ENCODE measurements at regions not wholly inside any gene's neighbourhood (a gene's known extent, or its start where the extent isn't known, plus 50 kb on each side); places are given as distances from the start of the nearest gene placed in this dataset.

GRCh38 chr6:82739303-82739702 lies 326.3 kb downstream of the UBE3D start:
- TF ChIP-seq CTCF (IDR thresholded peaks at IDR 0.05; ENCODE audit: insufficient read depth, low read depth, low read length, missing control alignments), result no peak
- no peak overlapping the region for H3K4me3 ChIP-seq (ENCODE audit: low read length)
- no peak for DNase-seq (ENCODE audit: low read depth)

GRCh38 chr6:82740072-82740471 lies 325.6 kb downstream of the UBE3D start:
- H3K4me3 ChIP-seq (ENCODE audit: low read length), result no peak overlapping the region
- no peak for TF ChIP-seq CTCF (IDR thresholded peaks at IDR 0.05; ENCODE audit: insufficient read depth, low read depth, low read length, missing control alignments)
- no peak for DNase-seq (ENCODE audit: low read depth)

- TF ChIP-seq CTCF (IDR thresholded peaks at IDR 0.05; ENCODE audit: insufficient read depth, low read depth, low read length, missing control alignments), result no peak
- no peak for DNase-seq (ENCODE audit: low read depth)
- no peak overlapping the region for H3K4me3 ChIP-seq (ENCODE audit: low read length)
Observed at GRCh38 chr6:82741325-82741995, 324.2 kb downstream of the UBE3D start.

GRCh38 chr6:82741996-82742385 lies 323.6 kb downstream of the UBE3D start:
- no peak for DNase-seq (ENCODE audit: low read depth)
- TF ChIP-seq CTCF (IDR thresholded peaks at IDR 0.05; ENCODE audit: insufficient read depth, low read depth, low read length, missing control alignments), result no peak
- no peak overlapping the region for H3K4me3 ChIP-seq (ENCODE audit: low read length)

- TF ChIP-seq CTCF (IDR thresholded peaks at IDR 0.05; ENCODE audit: insufficient read depth, low read depth, low read length, missing control alignments), result no peak
- no peak for DNase-seq (ENCODE audit: low read depth)
- H3K4me3 ChIP-seq (ENCODE audit: low read length), result no peak overlapping the region
Observed at GRCh38 chr6:82744286-82745015, 321.2 kb downstream of the UBE3D start.

- H3K4me3 ChIP-seq (ENCODE audit: low read length), result no peak overlapping the region
- no peak for TF ChIP-seq CTCF (IDR thresholded peaks at IDR 0.05; ENCODE audit: insufficient read depth, low read depth, low read length, missing control alignments)
- DNase-seq (ENCODE audit: low read depth), result no peak
Observed at GRCh38 chr6:82750556-82750955, 315.1 kb downstream of the UBE3D start.

Data from epithelial cell of esophagus (primary cell).